Activated gamma-delta T cell treated with anti-CD3 and anti-CD28 coated beads, Interleukin-2, amount 50 U/mL, for 16 hours (primary cell): ENCODE measurements at regions not wholly inside any gene's neighbourhood (a gene's known extent, or its start where the extent isn't known, plus 50 kb on each side); places are given as distances from the start of the nearest gene placed in this dataset.
"Not testable (repeated sequence)": the region's sequence is repeated elsewhere in the genome, so short reads cannot be mapped to it uniquely, and the experiment has no call there.

Experiments used
- DNase-seq: peaks from one replicate; pipeline ENCODE4 v3.0.0-alpha.2; 2020; ENCODE audit warnings: low read depth

GRCh38 chr2:8432706-8433336, 249.0 kb upstream of the ID2 start:
- no peak for DNase-seq

- DNase-seq, result no peak
Measured at GRCh38 chr2:8433390-8433789, 248.5 kb upstream of the ID2 start.

- DNase-seq, result no peak
Measured at GRCh38 chr2:8435608-8436007, 246.2 kb upstream of the ID2 start.

GRCh38 chr2:8436585-8436984, 245.3 kb upstream of the ID2 start:
- no peak for DNase-seq

- no peak for DNase-seq
Measured at GRCh38 chr2:8437228-8437948, 244.5 kb upstream of the ID2 start.

GRCh38 chr2:8437949-8438400, 243.9 kb upstream of the ID2 start:
- no peak for DNase-seq

GRCh38 chr2:8438476-8438875, 243.4 kb upstream of the ID2 start:
- no peak for DNase-seq

GRCh38 chr2:8438996-8439395, 242.9 kb upstream of the ID2 start:
- no peak for DNase-seq

- no peak for DNase-seq
Measured at GRCh38 chr2:8440029-8440778, 241.7 kb upstream of the ID2 start.

- no peak for DNase-seq
Measured at GRCh38 chr2:8441371-8441770, 240.5 kb upstream of the ID2 start.

- DNase-seq, result no peak
Measured at GRCh38 chr2:8441986-8442385, 239.9 kb upstream of the ID2 start.

GRCh38 chr2:8442833-8443486, 238.9 kb upstream of the ID2 start:
- no peak for DNase-seq

GRCh38 chr2:8445580-8445979, 236.3 kb upstream of the ID2 start:
- no peak for DNase-seq

GRCh38 chr2:8446751-8447150, 235.1 kb upstream of the ID2 start:
- DNase-seq, result not testable (repeated sequence)

- no peak for DNase-seq
Measured at GRCh38 chr2:8447610-8448221, 234.1 kb upstream of the ID2 start.

- no peak for DNase-seq
Measured at GRCh38 chr2:8448824-8449556, 232.9 kb upstream of the ID2 start.

GRCh38 chr2:8451273-8451672, 230.6 kb upstream of the ID2 start:
- no peak for DNase-seq

- no peak for DNase-seq
Measured at GRCh38 chr2:8452296-8452695, 229.6 kb upstream of the ID2 start.

- no peak for DNase-seq
Measured at GRCh38 chr2:8452979-8453903, 228.6 kb upstream of the ID2 start.

GRCh38 chr2:8453904-8454302, 228.0 kb upstream of the ID2 start:
- no peak for DNase-seq
